ENCODE measurements at regions not wholly inside any gene's neighbourhood (a gene's known extent, or its start where the extent isn't known, plus 50 kb on each side); places are given as distances from the start of the nearest gene placed in this dataset.

DNA sequence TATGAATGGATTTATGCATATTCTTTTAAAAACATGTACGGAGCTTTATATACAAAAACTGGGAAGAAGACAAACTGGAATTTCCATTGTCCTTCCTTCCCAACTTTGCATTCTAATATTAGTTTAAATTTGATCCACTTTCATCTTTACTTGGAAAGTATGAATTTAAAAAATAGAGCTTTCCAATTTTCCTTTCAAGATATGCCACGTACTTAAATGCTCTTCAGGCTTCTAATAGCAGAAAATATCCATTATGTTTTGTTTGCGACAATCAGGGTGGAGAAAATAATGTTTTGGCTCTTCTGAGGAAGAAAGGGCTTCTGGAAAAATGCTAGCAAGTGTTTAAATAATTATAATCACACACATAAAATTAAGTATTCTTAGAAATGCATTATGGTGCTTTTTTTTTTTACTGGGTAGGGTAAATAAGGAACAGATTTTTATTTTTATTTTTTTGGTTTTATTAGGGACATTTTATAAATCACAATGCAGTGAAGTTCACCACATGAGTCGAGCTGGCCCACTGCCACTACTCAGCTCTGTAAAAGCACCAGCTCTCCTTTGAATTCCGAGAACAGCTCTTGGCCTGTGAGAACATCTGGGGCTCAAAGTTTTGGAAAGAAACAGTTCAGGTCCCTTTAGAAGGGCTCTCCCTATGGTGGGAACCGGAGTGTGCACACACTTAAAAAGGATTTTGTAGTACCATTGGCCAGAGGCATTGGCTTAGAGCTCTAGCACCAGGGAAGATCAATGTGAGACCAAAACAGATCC, 287.4 kb upstream of the LYPLAL1 start:
- TF ChIP-seq Cebpa-rat (IDR thresholded peaks at IDR 0.05), result no peak
- Histone ChIP-seq H3K4me2 (no peak overlapping the region), H4K20me1 (no peaks in the 10 kb centered on the region), H3K4me3 (no peak overlapping the region), H3K9me3 (no peaks in the 10 kb centered on the region), H3K4me1 (no peaks in the 10 kb centered on the region), H3K9ac (no peak overlapping the region), H3K27me3 (no peaks in the 10 kb centered on the region), H3K27ac (no peak overlapping the region), H3K36me3 (no peaks in the 10 kb centered on the region)

DNA sequence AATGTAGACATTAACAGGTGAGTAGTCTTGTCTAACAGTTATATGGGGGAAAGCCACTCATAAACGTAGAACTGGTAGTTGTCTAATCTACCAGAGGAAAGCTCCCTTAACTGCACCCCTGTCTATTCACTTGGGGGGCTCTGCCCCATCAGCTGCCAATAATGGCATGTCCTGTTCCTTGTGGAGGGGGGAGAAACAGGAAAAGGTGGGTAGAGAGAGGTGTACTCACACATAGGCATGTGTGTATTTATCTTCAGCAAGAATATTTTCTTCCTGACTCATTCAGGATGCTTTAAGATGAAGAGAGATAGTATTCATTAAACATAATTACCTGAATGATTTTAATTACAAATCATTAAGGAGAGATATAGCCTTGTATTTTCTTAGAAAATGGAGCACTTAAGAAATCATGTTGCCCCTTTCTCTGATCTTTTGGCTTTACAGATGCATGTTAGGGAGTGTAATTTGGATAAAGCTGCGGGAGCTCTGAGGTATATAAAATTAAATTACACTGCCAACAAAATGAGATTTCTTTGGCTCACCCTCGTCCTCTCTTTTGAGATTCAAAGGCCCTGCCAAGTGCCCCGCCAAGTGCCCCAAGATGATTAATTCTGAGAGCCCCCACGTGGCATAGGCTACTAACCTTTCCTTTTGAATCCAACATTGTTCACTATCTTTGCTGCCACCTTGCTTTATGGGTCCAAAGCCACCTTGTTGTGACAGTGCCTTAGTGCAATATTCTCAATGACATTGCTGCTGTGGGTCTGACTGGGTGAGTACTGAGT, 286.3 kb upstream of the LYPLAL1 start:
- Histone ChIP-seq H3K27me3 (no peaks in the 10 kb centered on the region), H3K9ac (no peak overlapping the region), H4K20me1 (no peaks in the 10 kb centered on the region), H3K36me3 (no peaks in the 10 kb centered on the region), H3K27ac (no peak overlapping the region), H3K4me1 (no peaks in the 10 kb centered on the region), H3K9me3 (no peaks in the 10 kb centered on the region), H3K4me2 (no peak overlapping the region), H3K4me3 (no peak overlapping the region)
- no peak for TF ChIP-seq Cebpa-rat (IDR thresholded peaks at IDR 0.05)

DNA sequence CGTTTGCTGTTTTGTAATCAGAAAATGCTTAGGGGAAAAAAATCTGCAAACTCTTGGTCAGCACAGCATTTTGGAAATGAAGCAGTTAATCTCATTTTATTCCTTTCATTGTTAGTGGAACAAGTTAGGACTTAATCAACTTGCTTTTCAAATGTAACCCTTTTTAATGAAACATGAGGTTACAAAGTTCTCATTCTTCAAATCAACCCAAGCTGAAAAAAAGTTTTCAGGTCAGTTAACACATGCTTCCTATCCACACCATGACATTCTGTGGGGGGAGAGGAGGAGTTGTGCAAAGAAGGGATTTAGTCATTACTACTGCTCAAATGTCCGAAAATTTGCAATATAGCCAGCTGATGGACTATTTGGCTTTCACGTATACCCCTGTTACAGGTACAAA, 283.2 kb upstream of the LYPLAL1 start:
- Histone ChIP-seq H3K4me1 (no peaks in the 10 kb centered on the region), H4K20me1 (no peaks in the 10 kb centered on the region), H3K27ac (no peak overlapping the region), H3K9ac (no peak overlapping the region), H3K4me3 (no peak overlapping the region), H3K4me2 (no peak overlapping the region), H3K9me3 (no peaks in the 10 kb centered on the region), H3K36me3 (no peaks in the 10 kb centered on the region), H3K27me3 (no peaks in the 10 kb centered on the region)
- no peak for TF ChIP-seq Cebpa-rat (IDR thresholded peaks at IDR 0.05)

DNA sequence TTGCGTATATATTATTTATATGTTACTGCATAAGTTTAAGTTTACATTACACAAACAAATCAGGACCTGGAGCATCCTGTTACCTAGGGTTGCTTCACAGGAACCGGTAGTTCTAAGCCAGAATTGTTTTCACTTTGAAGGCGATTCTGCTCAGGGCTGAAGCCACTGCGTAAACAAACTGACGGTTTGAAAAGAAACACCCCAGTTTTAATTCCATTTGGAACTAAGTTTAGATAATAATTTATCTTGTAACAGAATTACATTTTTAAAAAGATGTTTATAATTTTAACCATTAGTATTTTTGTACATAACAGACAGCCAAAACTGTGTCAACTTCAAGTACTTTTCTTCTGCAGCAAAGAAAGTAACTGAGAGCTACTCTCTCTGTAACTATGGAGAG, 282.1 kb upstream of the LYPLAL1 start:
- no peaks in the 10 kb centered on the region for H3K36me3 ChIP-seq
- H3K4me2 ChIP-seq, result no peak overlapping the region
- no peaks in the 10 kb centered on the region for H3K9me3 ChIP-seq
- no peaks in the 10 kb centered on the region for H3K27me3 ChIP-seq
- H3K9ac ChIP-seq, result no peak overlapping the region
- no peak for TF ChIP-seq Cebpa-rat (IDR thresholded peaks at IDR 0.05)
- H3K4me3 ChIP-seq, result no peak overlapping the region
- H3K4me1 ChIP-seq, result no peaks in the 10 kb centered on the region
- no peaks in the 10 kb centered on the region for H4K20me1 ChIP-seq
- H3K27ac ChIP-seq, result no peak overlapping the region

DNA sequence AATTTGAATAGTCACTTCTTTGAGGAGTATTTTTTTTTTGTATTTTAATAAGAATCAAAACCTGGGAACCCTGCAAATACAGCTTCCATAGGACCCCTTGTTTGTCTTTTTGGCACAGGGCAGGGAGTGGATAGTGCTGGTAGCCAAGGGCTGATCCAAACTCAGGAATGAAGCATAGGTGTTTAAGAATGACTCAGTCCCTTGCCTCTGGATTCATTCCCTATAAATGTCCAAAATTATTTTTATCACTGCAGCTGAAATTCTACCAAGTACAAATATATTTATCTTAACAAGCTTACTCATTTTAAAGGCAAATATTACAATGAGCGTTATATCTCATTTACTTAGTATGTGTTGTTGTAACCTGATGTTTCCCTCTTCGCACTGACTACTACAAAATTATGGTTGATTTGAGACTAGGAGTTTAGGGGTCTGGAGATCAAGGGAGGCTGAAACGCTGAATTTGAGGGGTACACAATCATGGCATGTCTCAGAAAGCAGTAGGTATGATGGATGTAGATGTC, 278.6 kb upstream of the LYPLAL1 start:
- H3K36me3 ChIP-seq, result no peaks in the 10 kb centered on the region
- H3K9me3 ChIP-seq, result no peaks in the 10 kb centered on the region
- no peaks in the 10 kb centered on the region for H4K20me1 ChIP-seq
- H3K4me2 ChIP-seq, result no peak overlapping the region
- H3K27ac ChIP-seq, result no peak overlapping the region
- no peaks in the 10 kb centered on the region for H3K4me1 ChIP-seq
- no peaks in the 10 kb centered on the region for H3K27me3 ChIP-seq
- H3K4me3 ChIP-seq, result no peak overlapping the region
- no peak for TF ChIP-seq Cebpa-rat (IDR thresholded peaks at IDR 0.05)
- H3K9ac ChIP-seq, result no peak overlapping the region

DNA sequence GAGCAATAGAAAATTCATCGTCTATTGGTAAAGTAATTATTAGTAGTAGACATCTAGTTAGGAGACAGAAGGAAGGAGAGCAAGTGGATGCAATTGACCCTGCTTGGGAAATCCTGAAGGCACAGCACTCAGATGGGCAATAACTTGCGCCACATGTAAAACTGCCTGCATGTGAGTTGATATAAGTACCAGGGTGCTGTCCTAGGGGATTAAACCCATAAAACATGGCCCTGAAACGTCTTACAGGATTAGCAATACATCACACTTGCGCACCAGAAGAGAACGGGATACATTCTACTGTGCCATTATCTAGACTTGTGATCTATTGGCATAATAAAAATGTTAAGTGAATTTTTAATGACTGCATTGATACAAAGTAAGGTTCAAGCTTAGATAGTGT, 277.5 kb upstream of the LYPLAL1 start:
- no peak overlapping the region for H3K27ac ChIP-seq
- no peak overlapping the region for H3K4me3 ChIP-seq
- no peaks in the 10 kb centered on the region for H3K4me1 ChIP-seq
- no peaks in the 10 kb centered on the region for H4K20me1 ChIP-seq
- no peak overlapping the region for H3K4me2 ChIP-seq
- TF ChIP-seq Cebpa-rat (IDR thresholded peaks at IDR 0.05), result no peak
- no peaks in the 10 kb centered on the region for H3K27me3 ChIP-seq
- no peak overlapping the region for H3K9ac ChIP-seq
- H3K9me3 ChIP-seq, result no peaks in the 10 kb centered on the region
- no peaks in the 10 kb centered on the region for H3K36me3 ChIP-seq

DNA sequence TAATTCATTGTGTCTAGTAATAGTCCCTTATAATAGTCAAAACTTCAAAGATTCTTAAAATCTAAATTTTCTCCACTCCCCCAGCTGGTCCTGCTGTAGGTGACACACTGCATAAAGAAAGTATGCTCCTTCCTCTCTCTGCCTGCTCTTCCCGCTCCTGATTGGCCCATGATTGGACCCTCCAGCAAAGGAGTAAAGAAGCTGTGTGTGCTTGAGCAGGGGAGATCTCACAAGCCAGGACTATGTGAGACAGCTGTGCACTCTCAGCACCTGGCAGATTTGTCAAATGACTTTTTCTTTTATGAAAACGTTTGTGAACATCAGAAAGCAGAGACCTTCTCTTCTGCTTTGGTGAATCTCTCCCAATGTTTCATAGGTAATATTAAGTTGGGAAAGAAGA, 274.8 kb upstream of the LYPLAL1 start:
- Histone ChIP-seq H3K9ac (no peak overlapping the region), H3K4me3 (no peak overlapping the region), H3K9me3 (no peaks in the 10 kb centered on the region), H3K36me3 (no peaks in the 10 kb centered on the region), H3K27ac (no peak overlapping the region), H4K20me1 (no peaks in the 10 kb centered on the region), H3K4me2 (no peak overlapping the region), H3K4me1 (no peaks in the 10 kb centered on the region), H3K27me3 (no peaks in the 10 kb centered on the region)
- no peak for TF ChIP-seq Cebpa-rat (IDR thresholded peaks at IDR 0.05)

DNA sequence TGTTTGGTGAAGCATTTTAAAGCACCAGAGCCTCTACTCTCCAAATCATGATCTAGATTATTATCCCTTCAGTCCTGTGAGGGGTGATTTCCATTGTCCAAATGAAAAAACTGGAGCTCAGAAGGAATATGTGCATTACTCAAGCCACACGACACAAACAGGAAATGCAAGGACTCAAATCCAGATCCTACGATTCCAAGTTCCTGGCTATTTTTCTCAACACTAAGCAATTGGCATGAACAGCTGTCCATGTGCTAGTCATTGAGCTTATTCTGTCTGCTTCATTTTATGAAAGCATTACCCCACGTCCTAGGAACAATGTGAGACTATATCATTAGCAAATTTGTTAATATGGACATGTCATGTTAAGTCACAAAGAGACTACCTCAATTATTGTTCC, 273.1 kb upstream of the LYPLAL1 start:
- no peak for TF ChIP-seq Cebpa-rat (IDR thresholded peaks at IDR 0.05)

DNA sequence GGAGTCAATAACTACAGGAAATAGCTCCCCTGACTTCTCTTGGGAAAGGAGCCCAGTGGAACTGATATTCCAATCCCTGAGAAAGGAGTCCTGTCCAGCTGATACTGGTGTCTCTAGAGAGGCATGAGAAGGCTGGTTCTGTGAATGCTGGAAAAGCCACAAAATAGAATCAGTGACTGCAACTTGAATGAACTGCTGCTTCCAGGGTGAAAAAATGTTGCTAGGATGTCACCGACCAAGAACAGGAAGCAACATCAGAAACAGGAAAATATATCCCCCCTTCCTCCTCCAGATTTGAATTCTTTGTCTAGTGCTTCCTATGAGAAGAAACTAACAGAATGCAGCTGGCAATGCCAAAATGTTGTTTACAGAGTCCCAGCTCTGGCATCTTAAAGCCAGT, 269.3 kb upstream of the LYPLAL1 start:
- Histone ChIP-seq H3K4me3 (no peak overlapping the region), H3K9ac (no peak overlapping the region), H3K9me3 (no peaks in the 10 kb centered on the region), H3K4me2 (no peak overlapping the region; the same call in 1 of the 2 replicates), H3K27ac (no peak overlapping the region), H3K36me3 (no peaks in the 10 kb centered on the region), H3K4me1 (0 out of 2 replicates have a peak, but pooled peaks cover 5% of the 10 kb centered on the region), H4K20me1 (no peaks in the 10 kb centered on the region), H3K27me3 (no peaks in the 10 kb centered on the region)
- no peak for TF ChIP-seq Cebpa-rat (IDR thresholded peaks at IDR 0.05)

More for the DNA sequence above, 273.1 kb upstream of the LYPLAL1 start:
- H3K9me3 ChIP-seq, result no peaks in the 10 kb centered on the region
- no peaks in the 10 kb centered on the region for H4K20me1 ChIP-seq
- no peak overlapping the region for H3K9ac ChIP-seq
- H3K36me3 ChIP-seq, result no peaks in the 10 kb centered on the region
- no peak overlapping the region for H3K27ac ChIP-seq
- 0 out of 2 replicates have a peak, but pooled peaks cover 5% of the 10 kb centered on the region for H3K4me1 ChIP-seq
- no peak overlapping the region for H3K4me2 ChIP-seq
- no peak overlapping the region for H3K4me3 ChIP-seq
- H3K27me3 ChIP-seq, result no peaks in the 10 kb centered on the region

DNA sequence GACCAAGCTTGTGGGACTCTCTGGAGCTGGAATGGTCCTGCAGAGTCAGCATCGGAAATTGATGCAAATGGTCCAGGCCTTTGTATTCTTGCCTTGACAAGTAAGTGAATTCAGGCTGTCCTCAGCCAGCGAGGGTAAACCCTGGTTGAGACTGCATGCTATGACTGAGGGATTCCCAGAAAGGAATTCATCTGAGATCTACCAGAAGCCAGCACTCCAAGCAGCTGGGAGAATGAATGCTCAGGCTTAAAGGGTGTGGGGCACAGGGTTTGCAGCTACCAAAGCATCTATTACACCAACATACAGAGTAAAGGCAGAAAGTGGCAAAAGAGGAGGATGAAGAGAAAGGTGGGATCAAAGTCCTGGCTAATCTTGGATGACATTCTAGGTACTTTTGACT, 257.0 kb upstream of the LYPLAL1 start:
- no peak overlapping the region for H3K27ac ChIP-seq
- H3K4me2 ChIP-seq, result no peak overlapping the region
- H4K20me1 ChIP-seq, result no peaks in the 10 kb centered on the region
- no peak overlapping the region for H3K4me3 ChIP-seq
- no peaks in the 10 kb centered on the region for H3K9me3 ChIP-seq
- TF ChIP-seq Cebpa-rat (IDR thresholded peaks at IDR 0.05), result no peak
- no peaks in the 10 kb centered on the region for H3K27me3 ChIP-seq
- no peaks in the 10 kb centered on the region for H3K4me1 ChIP-seq
- no peak overlapping the region for H3K9ac ChIP-seq
- no peaks in the 10 kb centered on the region for H3K36me3 ChIP-seq
